ENCODE measurements at regions not wholly inside any gene's neighbourhood (a gene's known extent, or its start where the extent isn't known, plus 50 kb on each side); places are given as distances from the start of the nearest gene placed in this dataset.
"Not testable (repeated sequence)": the region's sequence is repeated elsewhere in the genome, so short reads cannot be mapped to it uniquely, and the experiment has no call there.

- H3K36me3 ChIP-seq = no peaks in the 10 kb centered on the region
- no peaks in the 10 kb centered on the region for H3K9me3 ChIP-seq
- intact Hi-C loops (cut with DNase I) = no loop called here
- no peaks in the 10 kb centered on the region for H3K4me1 ChIP-seq
- TF ChIP-seq CTCF (IDR thresholded peaks at IDR 0.05) = no peak
- no peak overlapping the region for H3K4me3 ChIP-seq
- DNase-seq (peak; percentile 44), ATAC-seq (no peak)
- no peak overlapping the region for H3K27ac ChIP-seq
- peaks cover 4% of the 10 kb centered on the region for H3K27me3 ChIP-seq (ENCODE audit: low read depth)
These were observed 72.2 kb upstream of the METTL9 start for GRCh38 chr16:21526923-21527807.

- ATAC-seq; H3K36me3 ChIP-seq; DNase-seq; H3K27me3 ChIP-seq (ENCODE audit: low read depth); H3K4me3 ChIP-seq; H3K9me3 ChIP-seq; H3K27ac ChIP-seq; H3K4me1 ChIP-seq; intact Hi-C loops (cut with DNase I): not testable (repeated sequence)
These were observed 70.2 kb upstream of the METTL9 start for GRCh38 chr16:21529060-21529658.

GRCh38 chr16:21530729-21531383 lies 68.5 kb upstream of the METTL9 start:
- H3K4me3 ChIP-seq; intact Hi-C loops (cut with DNase I); H3K9me3 ChIP-seq; H3K27me3 ChIP-seq (ENCODE audit: low read depth); H3K27ac ChIP-seq; H3K4me1 ChIP-seq; H3K36me3 ChIP-seq: not testable (repeated sequence)
- peak; percentile 27 for DNase-seq
- peak; percentile 14 to 21 for ATAC-seq

GRCh38 chr16:21532996-21533395 lies 66.4 kb upstream of the METTL9 start:
- H3K4me1 ChIP-seq; H3K27ac ChIP-seq; DNase-seq; intact Hi-C loops (cut with DNase I); H3K9me3 ChIP-seq; H3K4me3 ChIP-seq; H3K27me3 ChIP-seq (ENCODE audit: low read depth); H3K36me3 ChIP-seq: not testable (repeated sequence)
- ATAC-seq = peak in 1 of 2 donors; percentile 5

- H3K27me3 ChIP-seq (ENCODE audit: low read depth); intact Hi-C loops (cut with DNase I); H3K9me3 ChIP-seq; H3K4me3 ChIP-seq; ATAC-seq; H3K27ac ChIP-seq; DNase-seq; H3K36me3 ChIP-seq; H3K4me1 ChIP-seq: not testable (repeated sequence)
These were observed 65.9 kb upstream of the METTL9 start for GRCh38 chr16:21533474-21533873.

- H3K36me3 ChIP-seq; DNase-seq; H3K4me1 ChIP-seq; intact Hi-C loops (cut with DNase I); H3K27ac ChIP-seq; H3K9me3 ChIP-seq; H3K4me3 ChIP-seq; H3K27me3 ChIP-seq (ENCODE audit: low read depth): not testable (repeated sequence)
- ATAC-seq = peak in 1 of 2 donors; percentile 16
These were observed 64.8 kb upstream of the METTL9 start for GRCh38 chr16:21534561-21534960.

- H3K27me3 ChIP-seq (ENCODE audit: low read depth); ATAC-seq; H3K4me1 ChIP-seq; intact Hi-C loops (cut with DNase I); DNase-seq; H3K36me3 ChIP-seq; H3K27ac ChIP-seq; H3K4me3 ChIP-seq; H3K9me3 ChIP-seq: not testable (repeated sequence)
These were observed 64.2 kb upstream of the METTL9 start for GRCh38 chr16:21535201-21535600.

GRCh38 chr16:21536740-21537139 lies 62.6 kb upstream of the METTL9 start:
- intact Hi-C loops (cut with DNase I); H3K9me3 ChIP-seq; H3K27me3 ChIP-seq (ENCODE audit: low read depth); ATAC-seq; H3K27ac ChIP-seq; DNase-seq; H3K4me3 ChIP-seq; H3K4me1 ChIP-seq; H3K36me3 ChIP-seq: not testable (repeated sequence)

- intact Hi-C loops (cut with DNase I); H3K36me3 ChIP-seq; H3K27ac ChIP-seq; DNase-seq; H3K27me3 ChIP-seq (ENCODE audit: low read depth); H3K4me1 ChIP-seq; ATAC-seq; H3K9me3 ChIP-seq; H3K4me3 ChIP-seq: not testable (repeated sequence)
These were observed 61.8 kb upstream of the METTL9 start for GRCh38 chr16:21537598-21537997.

- intact Hi-C loops (cut with DNase I); ATAC-seq; H3K9me3 ChIP-seq; H3K4me1 ChIP-seq; H3K36me3 ChIP-seq; H3K4me3 ChIP-seq; H3K27ac ChIP-seq; DNase-seq; H3K27me3 ChIP-seq (ENCODE audit: low read depth): not testable (repeated sequence)
These were observed 60.2 kb upstream of the METTL9 start for GRCh38 chr16:21539107-21539618.

GRCh38 chr16:21540770-21541433 lies 58.5 kb upstream of the METTL9 start:
- intact Hi-C loops (cut with DNase I); H3K4me1 ChIP-seq; H3K27me3 ChIP-seq (ENCODE audit: low read depth); H3K4me3 ChIP-seq; DNase-seq; H3K9me3 ChIP-seq; H3K36me3 ChIP-seq; H3K27ac ChIP-seq: not testable (repeated sequence)
- peak; percentile 76 to 78 for ATAC-seq

GRCh38 chr16:21541611-21542051 lies 57.7 kb upstream of the METTL9 start:
- H3K36me3 ChIP-seq; DNase-seq; intact Hi-C loops (cut with DNase I); H3K27ac ChIP-seq; H3K9me3 ChIP-seq; H3K27me3 ChIP-seq (ENCODE audit: low read depth); H3K4me1 ChIP-seq; H3K4me3 ChIP-seq: not testable (repeated sequence)
- ATAC-seq = peak; percentile 35 to 61

All from lower lobe of right lung (tissue), 2 donors.